WTC11 (cell line): ENCODE measurements at regions not wholly inside any gene's neighbourhood (a gene's known extent, or its start where the extent isn't known, plus 50 kb on each side); places are given as distances from the start of the nearest gene placed in this dataset.

Experiments
- ATAC-seq: fragments of 200-7000 bp; cut with Tn5 transposase; 2 replicates; pipeline ENCODE4 v1.10.0; 2021; ENCODE audit warnings: mild to moderate bottlenecking, moderate library complexity
- CTCF ChIA-PET: fragments of 300-600 bp; sonication (Branson Sonifier 250); formaldehyde crosslinking; loops from one replicate; lab custom pipeline; 2021; ENCODE audit warnings: antibody characterized with exemption; lab: Charles Lee
- POLR2A ChIA-PET: fragments of 350-600 bp; sonication (Branson Sonifier 250); formaldehyde crosslinking; loops from one replicate; lab custom pipeline; 2021; ENCODE audit warnings: antibody characterized with exemption; lab: Charles Lee
- DNase-seq: peaks from one replicate; pipeline ENCODE4 v3.0.0; 2021; ENCODE audit warnings: low spot score
- H3K27ac Mint-ChIP-seq: 2 replicates; pipeline ENCODE4 v1.8.0; 2021; ENCODE audit warnings: mixed read lengths
- H3K27me3 Mint-ChIP-seq: 2 replicates; pipeline ENCODE4 v1.8.0; 2021; ENCODE audit warnings: low read depth, mild to moderate bottlenecking, moderate library complexity, mixed read lengths
- H3K36me3 Mint-ChIP-seq: 2 replicates; pipeline ENCODE4 v1.8.0; 2021; ENCODE audit warnings: mixed read lengths
- H3K4me1 Mint-ChIP-seq: 2 replicates; pipeline ENCODE4 v1.8.0; 2022; ENCODE audit warnings: mixed read lengths
- H3K4me3 Mint-ChIP-seq: 2 replicates; pipeline ENCODE4 v1.8.0; 2021; ENCODE audit warnings: mild to moderate bottlenecking, moderate library complexity, mixed read lengths
- H3K9me3 Mint-ChIP-seq: 2 replicates; pipeline ENCODE4 v1.8.0; 2021; ENCODE audit warnings: mixed read lengths
- CBFB ChIP-seq: sonication (generic); formaldehyde crosslinking; IDR thresholded peaks from 2 replicates; pipeline ENCODE4 v1.8.1; 2022; ENCODE audit warnings: mild to moderate bottlenecking, low read depth, missing genetic modification reagents
- CREM ChIP-seq: sonication (generic); formaldehyde crosslinking; IDR thresholded peaks from 2 replicates; pipeline ENCODE4 v1.8.1; 2022; ENCODE audit warnings: mild to moderate bottlenecking, missing genetic modification reagents, moderate library complexity
- CTCF ChIP-seq: fragments of 200-600 bp; IDR thresholded peaks from 2 replicates; pipeline ENCODE4 v1.8.0; 2022; ENCODE audit warnings: antibody characterized with exemption
- E2F1 ChIP-seq: sonication (generic); formaldehyde crosslinking; IDR thresholded peaks from 2 replicates; pipeline ENCODE4 v1.8.0; 2022; ENCODE audit warnings: mild to moderate bottlenecking, missing genetic modification reagents
- FOXK1 ChIP-seq: sonication (generic); formaldehyde crosslinking; IDR thresholded peaks from 2 replicates; pipeline ENCODE4 v1.8.0; 2022; ENCODE audit warnings: mild to moderate bottlenecking, moderate library complexity, missing genetic modification reagents
- IRF1 ChIP-seq: sonication (generic); formaldehyde crosslinking; IDR thresholded peaks from 2 replicates; pipeline ENCODE4 v1.8.0; 2023; ENCODE audit warnings: missing genetic modification reagents
- IRF2 ChIP-seq: sonication (generic); formaldehyde crosslinking; IDR thresholded peaks from 2 replicates; pipeline ENCODE4 v1.8.0; 2022; ENCODE audit warnings: low read depth, missing genetic modification reagents, borderline replicate concordance
- JAZF1 ChIP-seq: fragments of 250-450 bp; sonication (Bioruptor Pico); IDR thresholded peaks from 2 replicates; pipeline ENCODE4 v1.9.0; 2021; ENCODE audit warnings: moderate library complexity, mild to moderate bottlenecking, inconsistent platforms
- MAX ChIP-seq: sonication (generic); formaldehyde crosslinking; IDR thresholded peaks from 2 replicates; pipeline ENCODE4 v1.8.0; 2022; ENCODE audit warnings: mild to moderate bottlenecking, missing genetic modification reagents
- MYBL2 ChIP-seq: sonication (generic); formaldehyde crosslinking; IDR thresholded peaks from 2 replicates; pipeline ENCODE4 v1.8.1; 2023; ENCODE audit warnings: mild to moderate bottlenecking, moderate library complexity, missing genetic modification reagents
- NFE2L1 ChIP-seq: sonication (generic); formaldehyde crosslinking; IDR thresholded peaks from 2 replicates; pipeline ENCODE4 v1.8.1; 2023; ENCODE audit warnings: missing genetic modification reagents
- PRRX2 ChIP-seq: fragments of 250-450 bp; sonication (Bioruptor Pico); IDR thresholded peaks from 2 replicates; pipeline ENCODE4 v1.8.0; 2021; ENCODE audit warnings: mild to moderate bottlenecking
- RELA ChIP-seq: sonication (generic); formaldehyde crosslinking; IDR thresholded peaks from 2 replicates; pipeline ENCODE4 v1.8.1; 2022; ENCODE audit warnings: missing genetic modification reagents, mild to moderate bottlenecking, borderline replicate concordance
- RORB ChIP-seq: fragments of 250-450 bp; sonication (Bioruptor Pico); IDR thresholded peaks from 2 replicates; pipeline ENCODE4 v1.9.0; 2021; ENCODE audit warnings: mild to moderate bottlenecking
- USF2 ChIP-seq: sonication (generic); formaldehyde crosslinking; IDR thresholded peaks from 2 replicates; pipeline ENCODE4 v1.8.1; 2023; ENCODE audit warnings: mild to moderate bottlenecking, missing genetic modification reagents, moderate library complexity
- TF ChIP-seq, protein P1 (sequence below): sonication (generic); formaldehyde crosslinking; IDR thresholded peaks from 2 replicates; pipeline ENCODE4 v1.8.1; 2023; ENCODE audit warnings: mild to moderate bottlenecking, missing genetic modification reagents
- TF ChIP-seq, protein P2 (sequence below): sonication (generic); formaldehyde crosslinking; IDR thresholded peaks from 2 replicates; pipeline ENCODE4 v1.8.1; 2022; ENCODE audit warnings: low read depth, mild to moderate bottlenecking, moderate library complexity, missing genetic modification reagents, borderline replicate concordance

- POLR2A ChIA-PET: no interaction called here
- Mint-ChIP-seq H3K4me3 (no peak overlapping the region), H3K9me3 (no peaks in the 10 kb centered on the region), H3K36me3 (no peaks in the 10 kb centered on the region), H3K27ac (no peak overlapping the region), H3K4me1 (0 out of 2 replicates have a peak, but pooled peaks cover 3% of the 10 kb centered on the region), H3K27me3 (no peaks in the 10 kb centered on the region)
- TF ChIP-seq CREM (no peak), RORB (no peak), NFE2L1 (no peak)
- TF ChIP-seq, protein P1, sequence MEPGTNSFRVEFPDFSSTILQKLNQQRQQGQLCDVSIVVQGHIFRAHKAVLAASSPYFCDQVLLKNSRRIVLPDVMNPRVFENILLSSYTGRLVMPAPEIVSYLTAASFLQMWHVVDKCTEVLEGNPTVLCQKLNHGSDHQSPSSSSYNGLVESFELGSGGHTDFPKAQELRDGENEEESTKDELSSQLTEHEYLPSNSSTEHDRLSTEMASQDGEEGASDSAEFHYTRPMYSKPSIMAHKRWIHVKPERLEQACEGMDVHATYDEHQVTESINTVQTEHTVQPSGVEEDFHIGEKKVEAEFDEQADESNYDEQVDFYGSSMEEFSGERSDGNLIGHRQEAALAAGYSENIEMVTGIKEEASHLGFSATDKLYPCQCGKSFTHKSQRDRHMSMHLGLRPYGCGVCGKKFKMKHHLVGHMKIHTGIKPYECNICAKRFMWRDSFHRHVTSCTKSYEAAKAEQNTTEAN (CRISPR knock-in tag): no peak
- DNase-seq: no peak
- no peak for ATAC-seq
- CTCF ChIA-PET: no interaction called here
These were observed 170.7 kb upstream of the KITLG start for GRCh38 chr12:88750867-88751543.

DNA sequence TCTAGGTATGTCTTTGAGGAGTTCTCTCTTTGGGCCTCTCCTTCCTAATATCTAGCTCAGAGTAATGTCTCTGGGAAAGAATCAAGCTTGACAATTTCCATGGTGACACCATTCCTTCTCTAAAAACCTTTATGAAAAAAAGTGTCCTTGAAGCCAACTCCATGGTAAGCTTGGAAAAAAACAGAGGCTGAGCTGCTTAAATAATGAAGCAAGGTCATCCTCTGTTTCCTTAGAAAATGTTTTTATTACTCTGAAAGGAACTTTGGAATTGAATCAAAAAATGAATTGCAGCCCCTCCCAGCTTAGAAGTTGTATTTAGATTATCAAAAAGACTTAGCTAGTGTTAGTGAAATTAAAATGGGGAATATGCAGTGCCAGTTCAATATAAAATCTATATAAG is 166.1 kb upstream of the KITLG start:
- Mint-ChIP-seq H3K4me3 (no peak overlapping the region), H3K4me1 (peaks cover 12% of the 10 kb centered on the region), H3K9me3 (no peaks in the 10 kb centered on the region), H3K36me3 (no peaks in the 10 kb centered on the region), H3K27ac (no peak overlapping the region), H3K27me3 (no peaks in the 10 kb centered on the region)
- ChIA-PET POLR2A (no interaction called here), CTCF (no interaction called here)
- ATAC-seq (no peak), DNase-seq (no peak)
- TF ChIP-seq FOXK1 (no peak), JAZF1 (CRISPR knock-in tag) (no peak), IRF1 (CRISPR knock-in tag) (no peak), MYBL2 (CRISPR knock-in tag) (no peak), NFE2L1 (no peak), IRF2 (no peak), CBFB (CRISPR knock-in tag) (no peak)
- TF ChIP-seq, all 79 proteins: peak for 0

GRCh38 chr12:88743946-88744685 is 163.8 kb upstream of the KITLG start:
- POLR2A ChIA-PET: no interaction called here
- no peaks in the 10 kb centered on the region for H3K27me3 Mint-ChIP-seq
- no peaks in the 10 kb centered on the region for H3K36me3 Mint-ChIP-seq
- TF ChIP-seq MAX (CRISPR knock-in tag) (no peak), USF2 (no peak), CREM (no peak), E2F1 (CRISPR knock-in tag) (no peak), IRF1 (CRISPR knock-in tag) (no peak), PRRX2 (CRISPR knock-in tag) (no peak), NFE2L1 (no peak), RELA (CRISPR knock-in tag) (no peak), CTCF (no peak)
- TF ChIP-seq, protein P1 (CRISPR knock-in tag): no peak
- TF ChIP-seq, protein P2, sequence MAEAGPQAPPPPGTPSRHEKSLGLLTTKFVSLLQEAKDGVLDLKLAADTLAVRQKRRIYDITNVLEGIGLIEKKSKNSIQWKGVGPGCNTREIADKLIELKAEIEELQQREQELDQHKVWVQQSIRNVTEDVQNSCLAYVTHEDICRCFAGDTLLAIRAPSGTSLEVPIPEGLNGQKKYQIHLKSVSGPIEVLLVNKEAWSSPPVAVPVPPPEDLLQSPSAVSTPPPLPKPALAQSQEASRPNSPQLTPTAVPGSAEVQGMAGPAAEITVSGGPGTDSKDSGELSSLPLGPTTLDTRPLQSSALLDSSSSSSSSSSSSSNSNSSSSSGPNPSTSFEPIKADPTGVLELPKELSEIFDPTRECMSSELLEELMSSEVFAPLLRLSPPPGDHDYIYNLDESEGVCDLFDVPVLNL (CRISPR knock-in tag): no peak

More at GRCh38 chr12:88743946-88744685, 163.8 kb upstream of the KITLG start:
- CTCF ChIA-PET: no interaction called here
- ATAC-seq (no peak), DNase-seq (no peak)
- Mint-ChIP-seq H3K4me3 (no peak overlapping the region), H3K27ac (0 out of 2 replicates have a peak overlapping the region, but pooled peaks have one; percentile 79), H3K4me1 (peaks cover 12% of the 10 kb centered on the region), H3K9me3 (no peaks in the 10 kb centered on the region)
